HCT116 (cell line): ENCODE measurements at regions not wholly inside any gene's neighbourhood (a gene's known extent, or its start where the extent isn't known, plus 50 kb on each side); places are given as distances from the start of the nearest gene placed in this dataset.

ENCODE experiments used
- ATAC-seq: fragments of 200-7000 bp; cut with Tn5 transposase; 2 replicates; pipeline ENCODE4 v1.9.1; 2020; ENCODE audit warnings: mild to moderate bottlenecking, moderate library complexity
- BruUV-seq: library from RNA; stranded (reverse); fragments of 400-500 nt; replicated peaks from 2 replicates; lab custom pipeline; 2021; lab: Mats Ljungman, UMichigan
- CTCF ChIA-PET: fragments of 300-600 bp; sonication (Branson Sonifier 250); formaldehyde crosslinking; loops from one replicate; lab custom pipeline; 2021; ENCODE audit warnings: antibody characterized with exemption; lab: Charles Lee
- POLR2A ChIA-PET: fragments of 300-600, 350-600 bp; sonication (Branson Sonifier 250); formaldehyde crosslinking; loops from one replicate; lab custom pipeline; 2021; ENCODE audit warnings: antibody characterized with exemption; lab: Charles Lee
- RAD21 ChIA-PET, 2 experiments: fragments of 300-600 bp; sonication (Branson Sonifier 250); formaldehyde crosslinking; loops; one replicate each; lab custom pipeline; 2023; ENCODE audit warnings: low total read pairs in 2 of 2; ENCODE audit not compliant: uncharacterized antibody in 2 of 2, unreplicated experiment in 2 of 2, low non-redundant PET in 1 of 2; lab: Charles Lee
- DNase-seq: peaks from one replicate; pipeline ENCODE4 v3.0.0-alpha.2; 2010; ENCODE audit warnings: low read depth, low spot score
- H2AFZ ChIP-seq: fragments of 200-600 bp; shearing (Covaris generic), sonication (generic); 2 replicates; pipeline ENCODE4 v1.6.1; 2017; ENCODE audit warnings: low read depth, mixed run types, mixed read lengths, antibody characterized with exemption, low read length; ENCODE audit not compliant: poor library complexity, severe bottlenecking
- H3K27ac ChIP-seq: 2 replicates; pipeline ENCODE4 v1.5.1; 2012; ENCODE audit warnings: low read depth, low read length
- H3K27me3 ChIP-seq: fragments of 200-600 bp; sonication (generic); 2 replicates; pipeline ENCODE4 v1.6.1; 2016; ENCODE audit warnings: mixed run types, low read length, mixed read lengths; ENCODE audit not compliant: insufficient read depth
- H3K36me3 ChIP-seq, 2 experiments: fragments of 200-500 bp in 1 of 2; fragments of 200-600 bp in 1 of 2; sonication (Bioruptor generic) in 1 of 2; sonication (generic) in 1 of 2; 2 replicates each; pipeline versions ENCODE4 v1.5.1 to v1.6.1; 2014 to 2016; ENCODE audit warnings: low read length in 2 of 2, inconsistent platforms in 1 of 2, mixed read lengths in 1 of 2, mixed run types in 1 of 2; ENCODE audit not compliant: insufficient read depth in 2 of 2, control insufficient read depth in 1 of 2
- H3K4me1 ChIP-seq, 2 experiments: fragments of 200-600 bp in 1 of 2; sonication (generic) in 1 of 2; 2 replicates each; pipeline versions ENCODE4 v1.5.1 to v1.6.1; 2012 to 2017; ENCODE audit warnings: low read length in 2 of 2, inconsistent platforms in 1 of 2, mild to moderate bottlenecking in 1 of 2, mixed read lengths in 1 of 2, mixed run types in 1 of 2, moderate library complexity in 1 of 2; ENCODE audit not compliant: insufficient read depth in 2 of 2, control insufficient read depth in 1 of 2
- H3K4me2 ChIP-seq: fragments of 200-600 bp; sonication (generic); 2 replicates; pipeline ENCODE4 v1.6.1; 2017; ENCODE audit warnings: mixed run types, low read length, mixed read lengths
- H3K4me3 ChIP-seq, 2 experiments: fragments of 200-600 bp in 1 of 2; sonication (generic) in 1 of 2; replicated peaks in 1 of 2; 2 replicates each; pipeline ENCODE4 v1.5.1; 2011 to 2016; ENCODE audit warnings: low read length in 2 of 2, control low read depth in 1 of 2, low read depth in 1 of 2, mild to moderate bottlenecking in 1 of 2, mixed read lengths in 1 of 2, mixed run types in 1 of 2
- H3K79me2 ChIP-seq: fragments of 200-600 bp; sonication (generic); 2 replicates; pipeline ENCODE4 v1.6.1; 2017; ENCODE audit warnings: mild to moderate bottlenecking, mixed run types, low read length, moderate library complexity, mixed read lengths; ENCODE audit not compliant: insufficient read depth
- H3K9ac ChIP-seq: fragments of 200-600 bp; sonication (generic); 2 replicates; pipeline ENCODE4 v1.6.1; 2016; ENCODE audit warnings: low read length, mixed read lengths
- H3K9me2 ChIP-seq: fragments of 200-600 bp; sonication (generic), shearing (Covaris generic); 2 replicates; pipeline ENCODE4 v1.6.1; 2017; ENCODE audit warnings: mixed run types, mild to moderate bottlenecking, moderate library complexity; ENCODE audit not compliant: insufficient read depth
- H3K9me3 ChIP-seq, 2 experiments: fragments of 200-500 bp in 1 of 2; fragments of 200-600 bp in 1 of 2; sonication (Bioruptor generic) in 1 of 2; sonication (generic) in 1 of 2; 2 replicates each; pipeline ENCODE4 v1.6.1; 2014 to 2017; ENCODE audit warnings: low read length in 2 of 2, mixed read lengths in 2 of 2, inconsistent platforms in 1 of 2, low read depth in 1 of 2, mild to moderate bottlenecking in 1 of 2, mixed run types in 1 of 2, moderate library complexity in 1 of 2; ENCODE audit not compliant: control insufficient read depth in 1 of 2, insufficient read depth in 1 of 2
- H4K20me1 ChIP-seq: fragments of 200-600 bp; sonication (generic), shearing (Covaris generic); 2 replicates; pipeline ENCODE4 v1.6.1; 2017; ENCODE audit warnings: mixed run types, mild to moderate bottlenecking, moderate library complexity; ENCODE audit not compliant: insufficient read depth
- CEBPB ChIP-seq: IDR thresholded peaks from 2 replicates; pipeline ENCODE4 v1.6.1; 2012; ENCODE audit warnings: low read depth
- ELF1 ChIP-seq: IDR thresholded peaks from 2 replicates; pipeline ENCODE4 v1.6.1; 2012; ENCODE audit warnings: low read depth, borderline replicate concordance
- FOSL1 ChIP-seq: IDR thresholded peaks from 2 replicates; pipeline ENCODE4 v1.6.1; 2012; ENCODE audit warnings: low read depth
- JUND ChIP-seq: IDR thresholded peaks from 2 replicates; pipeline ENCODE4 v1.6.1; 2012
- POLR2A ChIP-seq: IDR thresholded peaks from 2 replicates; pipeline ENCODE4 v1.7.0; 2011; ENCODE audit warnings: borderline replicate concordance; ENCODE audit not compliant: insufficient read depth, insufficient read length; ENCODE audit errors: extremely low read depth
- POLR2AphosphoS5 ChIP-seq: IDR thresholded peaks from 2 replicates; pipeline ENCODE4 v1.6.1; 2011; ENCODE audit warnings: mild to moderate bottlenecking, low read depth, low read length, moderate library complexity
- RAD21 ChIP-seq: IDR thresholded peaks from 2 replicates; pipeline ENCODE4 v1.6.1; 2012; ENCODE audit warnings: low read depth, mild to moderate bottlenecking
- SIN3A ChIP-seq: IDR thresholded peaks from 2 replicates; pipeline ENCODE4 v1.6.1; 2012; ENCODE audit warnings: low read depth
- SP1 ChIP-seq: IDR thresholded peaks from 2 replicates; pipeline ENCODE4 v1.6.1; 2012; ENCODE audit warnings: low read depth
- SRF ChIP-seq: IDR thresholded peaks from 2 replicates; pipeline ENCODE4 v1.6.1; 2012; ENCODE audit warnings: low read depth
- YY1 ChIP-seq: IDR thresholded peaks from 2 replicates; pipeline ENCODE4 v1.6.1; 2011; ENCODE audit warnings: low read length, low read depth, moderate library complexity, mild to moderate bottlenecking; ENCODE audit not compliant: insufficient replicate concordance; ENCODE audit errors: extremely low read depth
- ZFX ChIP-seq: fragments of 450-650 bp; IDR thresholded peaks from 2 replicates; pipeline ENCODE4 v1.6.1; 2017
- intact Hi-C: fragments of 100-400 bp; cut with micrococcal nuclease; formaldehyde crosslinking; loops from 2 replicates; pipeline ENCODE4 v1.10.0; 2022
- TF ChIP-seq, protein P1 (sequence below): IDR thresholded peaks from 2 replicates; pipeline ENCODE4 v1.6.1; 2012; ENCODE audit warnings: low read depth
- TF ChIP-seq, protein P2 (sequence below): IDR thresholded peaks from 2 replicates; pipeline ENCODE4 v1.6.1; 2011; ENCODE audit warnings: mild to moderate bottlenecking, low read length, moderate library complexity; ENCODE audit not compliant: insufficient replicate concordance; ENCODE audit errors: extremely low read depth
- TF ChIP-seq, protein P3 (sequence below), 3 experiments: fragments of 200-600 bp in 1 of 3; sonication (generic) in 1 of 3; IDR thresholded peaks in 2 of 3; conservative IDR thresholded peaks in 1 of 3; 2 replicates each; pipeline ENCODE4 v1.5.1; 2012 to 2017; ENCODE audit warnings: low read depth in 2 of 3, low read length in 2 of 3, antibody characterized with exemption in 1 of 3, borderline replicate concordance in 1 of 3, control low read depth in 1 of 3, mild to moderate bottlenecking in 1 of 3, mixed read lengths in 1 of 3, mixed run types in 1 of 3, moderate library complexity in 1 of 3; ENCODE audit not compliant: insufficient read depth in 1 of 3

- ATAC-seq, result no peak
- Histone ChIP-seq H3K27me3 (no peaks in the 10 kb centered on the region), H3K9me2 (no peaks in the 10 kb centered on the region), H3K4me2 (no peak overlapping the region), H3K36me3 (no peaks in the 10 kb centered on the region), H4K20me1 (no peaks in the 10 kb centered on the region), H3K4me1 (no peaks in the 10 kb centered on the region), H3K9ac (no peak overlapping the region), H3K27ac (no peak overlapping the region), H2AFZ (no peak overlapping the region), H3K4me3 (no peak overlapping the region), H3K79me2 (no peaks in the 10 kb centered on the region), H3K9me3 (no peaks in the 10 kb centered on the region; a peak in 1 of 4 replicates)
- no peak for DNase-seq
- ChIA-PET CTCF (no interaction called here), RAD21 (no interaction called here), POLR2A (no interaction called here)
- no peak for TF ChIP-seq SRF
- TF ChIP-seq CEBPB, result no peak
- TF ChIP-seq, protein P1, sequence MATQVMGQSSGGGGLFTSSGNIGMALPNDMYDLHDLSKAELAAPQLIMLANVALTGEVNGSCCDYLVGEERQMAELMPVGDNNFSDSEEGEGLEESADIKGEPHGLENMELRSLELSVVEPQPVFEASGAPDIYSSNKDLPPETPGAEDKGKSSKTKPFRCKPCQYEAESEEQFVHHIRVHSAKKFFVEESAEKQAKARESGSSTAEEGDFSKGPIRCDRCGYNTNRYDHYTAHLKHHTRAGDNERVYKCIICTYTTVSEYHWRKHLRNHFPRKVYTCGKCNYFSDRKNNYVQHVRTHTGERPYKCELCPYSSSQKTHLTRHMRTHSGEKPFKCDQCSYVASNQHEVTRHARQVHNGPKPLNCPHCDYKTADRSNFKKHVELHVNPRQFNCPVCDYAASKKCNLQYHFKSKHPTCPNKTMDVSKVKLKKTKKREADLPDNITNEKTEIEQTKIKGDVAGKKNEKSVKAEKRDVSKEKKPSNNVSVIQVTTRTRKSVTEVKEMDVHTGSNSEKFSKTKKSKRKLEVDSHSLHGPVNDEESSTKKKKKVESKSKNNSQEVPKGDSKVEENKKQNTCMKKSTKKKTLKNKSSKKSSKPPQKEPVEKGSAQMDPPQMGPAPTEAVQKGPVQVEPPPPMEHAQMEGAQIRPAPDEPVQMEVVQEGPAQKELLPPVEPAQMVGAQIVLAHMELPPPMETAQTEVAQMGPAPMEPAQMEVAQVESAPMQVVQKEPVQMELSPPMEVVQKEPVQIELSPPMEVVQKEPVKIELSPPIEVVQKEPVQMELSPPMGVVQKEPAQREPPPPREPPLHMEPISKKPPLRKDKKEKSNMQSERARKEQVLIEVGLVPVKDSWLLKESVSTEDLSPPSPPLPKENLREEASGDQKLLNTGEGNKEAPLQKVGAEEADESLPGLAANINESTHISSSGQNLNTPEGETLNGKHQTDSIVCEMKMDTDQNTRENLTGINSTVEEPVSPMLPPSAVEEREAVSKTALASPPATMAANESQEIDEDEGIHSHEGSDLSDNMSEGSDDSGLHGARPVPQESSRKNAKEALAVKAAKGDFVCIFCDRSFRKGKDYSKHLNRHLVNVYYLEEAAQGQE, result no peak
- no peak for TF ChIP-seq RAD21
- TF ChIP-seq ELF1, result no peak
- BruUV-seq, result no TSS peak
- intact Hi-C loops, result no loop called here
Measured at GRCh38 chr12:40586823-40587222, 105.4 kb upstream of the CNTN1 start.

- no peak overlapping the region for H3K9ac ChIP-seq
- H3K4me2 ChIP-seq, result no peak overlapping the region
- intact Hi-C loops, result no loop called here
- H3K27me3 ChIP-seq, result no peaks in the 10 kb centered on the region
- ChIA-PET POLR2A (no interaction called here), CTCF (no interaction called here), RAD21 (no interaction called here)
- no peaks in the 10 kb centered on the region for H3K9me2 ChIP-seq
- H3K79me2 ChIP-seq, result no peaks in the 10 kb centered on the region
- DNase-seq (no peak), ATAC-seq (no peak)
- H2AFZ ChIP-seq, result no peak overlapping the region
- H3K4me1 ChIP-seq, result no peaks in the 10 kb centered on the region
- BruUV-seq, result no TSS peak
- H3K36me3 ChIP-seq, result no peaks in the 10 kb centered on the region
- H3K4me3 ChIP-seq, result no peak overlapping the region
- no peak overlapping the region for H3K27ac ChIP-seq
- H3K9me3 ChIP-seq, result no peaks in the 10 kb centered on the region; a peak in 1 of 4 replicates
- no peaks in the 10 kb centered on the region for H4K20me1 ChIP-seq
- TF ChIP-seq SP1, result no peak
- TF ChIP-seq ZFX, result no peak
- TF ChIP-seq POLR2A, result no peak
- TF ChIP-seq, protein P2, sequence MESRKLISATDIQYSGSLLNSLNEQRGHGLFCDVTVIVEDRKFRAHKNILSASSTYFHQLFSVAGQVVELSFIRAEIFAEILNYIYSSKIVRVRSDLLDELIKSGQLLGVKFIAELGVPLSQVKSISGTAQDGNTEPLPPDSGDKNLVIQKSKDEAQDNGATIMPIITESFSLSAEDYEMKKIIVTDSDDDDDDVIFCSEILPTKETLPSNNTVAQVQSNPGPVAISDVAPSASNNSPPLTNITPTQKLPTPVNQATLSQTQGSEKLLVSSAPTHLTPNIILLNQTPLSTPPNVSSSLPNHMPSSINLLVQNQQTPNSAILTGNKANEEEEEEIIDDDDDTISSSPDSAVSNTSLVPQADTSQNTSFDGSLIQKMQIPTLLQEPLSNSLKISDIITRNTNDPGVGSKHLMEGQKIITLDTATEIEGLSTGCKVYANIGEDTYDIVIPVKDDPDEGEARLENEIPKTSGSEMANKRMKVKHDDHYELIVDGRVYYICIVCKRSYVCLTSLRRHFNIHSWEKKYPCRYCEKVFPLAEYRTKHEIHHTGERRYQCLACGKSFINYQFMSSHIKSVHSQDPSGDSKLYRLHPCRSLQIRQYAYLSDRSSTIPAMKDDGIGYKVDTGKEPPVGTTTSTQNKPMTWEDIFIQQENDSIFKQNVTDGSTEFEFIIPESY, result no peak
- TF ChIP-seq JUND, result no peak
- no peak for TF ChIP-seq FOSL1
- no peak for TF ChIP-seq POLR2AphosphoS5
- TF ChIP-seq YY1, result no peak
- TF ChIP-seq SIN3A, result no peak
- TF ChIP-seq, protein P3, sequence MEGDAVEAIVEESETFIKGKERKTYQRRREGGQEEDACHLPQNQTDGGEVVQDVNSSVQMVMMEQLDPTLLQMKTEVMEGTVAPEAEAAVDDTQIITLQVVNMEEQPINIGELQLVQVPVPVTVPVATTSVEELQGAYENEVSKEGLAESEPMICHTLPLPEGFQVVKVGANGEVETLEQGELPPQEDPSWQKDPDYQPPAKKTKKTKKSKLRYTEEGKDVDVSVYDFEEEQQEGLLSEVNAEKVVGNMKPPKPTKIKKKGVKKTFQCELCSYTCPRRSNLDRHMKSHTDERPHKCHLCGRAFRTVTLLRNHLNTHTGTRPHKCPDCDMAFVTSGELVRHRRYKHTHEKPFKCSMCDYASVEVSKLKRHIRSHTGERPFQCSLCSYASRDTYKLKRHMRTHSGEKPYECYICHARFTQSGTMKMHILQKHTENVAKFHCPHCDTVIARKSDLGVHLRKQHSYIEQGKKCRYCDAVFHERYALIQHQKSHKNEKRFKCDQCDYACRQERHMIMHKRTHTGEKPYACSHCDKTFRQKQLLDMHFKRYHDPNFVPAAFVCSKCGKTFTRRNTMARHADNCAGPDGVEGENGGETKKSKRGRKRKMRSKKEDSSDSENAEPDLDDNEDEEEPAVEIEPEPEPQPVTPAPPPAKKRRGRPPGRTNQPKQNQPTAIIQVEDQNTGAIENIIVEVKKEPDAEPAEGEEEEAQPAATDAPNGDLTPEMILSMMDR (IDR thresholded peaks at IDR 0.05 in 2 of 3, conservative IDR thresholded peaks at IDR 0.05 in 1 of 3; ENCODE audit: borderline replicate concordance in 1 of 3, insufficient read depth in 1 of 3, low read depth in 2 of 3, low read length in 2 of 3), result no peak
- TF ChIP-seq RAD21, result no peak
- TF ChIP-seq SRF, result no peak
Measured at GRCh38 chr12:40587421-40587820, 104.8 kb upstream of the CNTN1 start.
